HG02642 (cell line): ENCODE measurements at regions not wholly inside any gene's neighbourhood (a gene's known extent, or its start where the extent isn't known, plus 50 kb on each side); places are given as distances from the start of the nearest gene placed in this dataset.

Source experiments
- ATAC-seq: cut with Tn5 transposase; IDR thresholded peaks from one replicate; pipeline ENCODE4 v1.9.1; 2021; ENCODE audit warnings: mild to moderate bottlenecking; ENCODE audit not compliant: unreplicated experiment, poor library complexity

DNA sequence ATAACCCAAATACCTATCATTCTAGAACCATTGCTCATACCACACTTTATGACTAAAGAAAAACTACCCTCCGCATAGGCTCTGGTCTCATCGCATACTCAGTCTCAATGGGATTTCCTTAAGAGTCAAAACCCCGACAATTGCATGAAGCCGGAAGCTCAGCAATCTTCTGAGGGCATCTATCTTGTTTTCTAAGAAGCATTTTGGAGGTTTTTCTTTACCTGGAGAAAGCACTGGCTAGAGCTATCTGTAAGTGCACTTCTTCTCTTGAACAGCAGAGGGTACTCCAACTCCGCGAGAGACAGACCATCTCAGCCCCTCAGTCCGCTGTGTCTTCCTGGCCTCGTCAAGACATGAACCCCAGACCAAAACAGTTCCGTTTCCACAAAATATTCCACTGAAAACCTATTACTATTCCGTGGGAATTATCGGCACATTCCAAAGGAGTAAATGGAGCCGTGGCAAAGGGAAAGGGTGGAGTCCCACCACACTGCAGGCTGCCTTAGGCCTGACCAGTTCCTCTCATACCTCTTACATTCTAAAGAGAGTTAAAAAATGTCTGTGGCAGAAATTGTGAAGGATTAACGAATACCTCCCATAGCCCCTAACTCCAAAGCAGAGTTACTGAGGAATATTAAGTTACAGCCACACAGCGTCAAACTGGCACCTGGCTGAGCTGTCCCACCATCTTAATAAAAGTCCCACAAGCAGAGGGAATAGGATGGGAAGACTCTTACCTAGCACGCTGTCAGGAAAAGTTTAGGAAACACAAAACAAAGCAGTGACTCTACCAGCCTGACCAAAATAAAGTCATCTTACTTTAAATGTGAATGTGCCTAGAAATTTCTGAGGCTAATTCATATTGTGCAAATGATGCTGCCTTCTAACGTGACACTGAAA is 325.6 kb upstream of the VRK2 start:
- peak; percentile 99 for ATAC-seq

GRCh38 chr2:57725337-57725947 is 321.2 kb upstream of the VRK2 start:
- ATAC-seq = no peak

- ATAC-seq = peak; percentile 55
Observed at GRCh38 chr2:57726294-57726693, 320.3 kb upstream of the VRK2 start.

- ATAC-seq = no peak
Observed at GRCh38 chr2:57728691-57729090, 317.9 kb upstream of the VRK2 start.

- no peak for ATAC-seq
Observed at GRCh38 chr2:57733956-57734355, 312.6 kb upstream of the VRK2 start.

- no peak for ATAC-seq
Observed at GRCh38 chr2:57740891-57741290, 305.7 kb upstream of the VRK2 start.

DNA sequence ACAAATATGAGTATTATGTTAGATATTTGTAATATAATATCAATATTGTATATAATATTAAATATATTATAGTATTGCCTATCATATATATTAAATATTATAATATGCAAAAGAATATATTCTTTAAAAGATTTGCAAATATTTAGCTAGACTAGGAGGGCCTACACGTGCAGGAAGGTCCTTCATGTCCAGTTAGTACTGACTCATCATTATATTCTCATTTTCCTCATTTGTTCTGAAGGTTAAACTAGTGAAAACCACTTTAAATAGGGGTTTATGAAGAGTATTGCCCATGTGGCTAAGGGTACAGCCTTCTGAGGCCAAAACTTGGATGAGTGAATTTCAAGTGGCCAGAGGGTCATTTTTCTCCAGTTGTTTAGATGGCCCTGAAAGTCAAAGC is 293.0 kb upstream of the VRK2 start:
- ATAC-seq = no peak

DNA sequence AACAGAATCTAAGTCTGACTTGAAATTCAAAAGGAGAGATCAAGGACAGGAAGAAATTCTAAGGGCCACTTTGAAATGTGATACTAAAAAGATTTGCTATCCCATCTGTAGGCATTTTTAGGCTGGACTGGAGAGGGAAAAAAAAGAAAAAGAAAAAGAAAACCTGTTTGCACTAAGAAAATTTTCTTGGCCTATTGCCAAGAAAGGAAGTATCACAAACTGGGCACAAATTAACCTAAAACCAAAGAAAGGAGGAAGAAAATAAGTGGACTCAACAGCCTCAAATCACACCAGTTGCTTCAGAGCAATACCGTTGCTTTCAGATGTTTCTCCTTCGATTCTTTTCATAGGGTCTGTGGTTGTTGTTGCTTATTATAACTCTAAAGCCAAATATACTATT is 287.9 kb upstream of the VRK2 start:
- no peak for ATAC-seq

DNA sequence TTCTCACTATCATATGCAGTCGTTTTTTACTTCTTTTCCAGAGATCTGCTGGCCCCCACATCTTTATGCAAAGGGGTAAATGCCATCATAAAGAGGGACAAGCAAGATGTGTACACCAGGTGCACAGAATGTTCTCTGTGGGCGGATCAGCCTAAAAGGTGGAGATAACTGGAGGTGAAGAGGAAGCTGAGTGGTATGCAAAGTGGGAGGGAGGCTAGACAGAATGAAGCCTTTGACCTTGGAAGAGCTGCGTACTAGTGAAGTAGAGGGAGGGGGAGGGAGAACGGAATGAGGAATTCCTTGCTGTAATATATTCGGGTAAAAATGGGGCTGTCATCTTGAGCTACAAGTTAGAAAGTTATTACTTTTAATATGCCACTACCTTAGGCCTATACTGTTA is 287.5 kb upstream of the VRK2 start:
- no peak for ATAC-seq

DNA sequence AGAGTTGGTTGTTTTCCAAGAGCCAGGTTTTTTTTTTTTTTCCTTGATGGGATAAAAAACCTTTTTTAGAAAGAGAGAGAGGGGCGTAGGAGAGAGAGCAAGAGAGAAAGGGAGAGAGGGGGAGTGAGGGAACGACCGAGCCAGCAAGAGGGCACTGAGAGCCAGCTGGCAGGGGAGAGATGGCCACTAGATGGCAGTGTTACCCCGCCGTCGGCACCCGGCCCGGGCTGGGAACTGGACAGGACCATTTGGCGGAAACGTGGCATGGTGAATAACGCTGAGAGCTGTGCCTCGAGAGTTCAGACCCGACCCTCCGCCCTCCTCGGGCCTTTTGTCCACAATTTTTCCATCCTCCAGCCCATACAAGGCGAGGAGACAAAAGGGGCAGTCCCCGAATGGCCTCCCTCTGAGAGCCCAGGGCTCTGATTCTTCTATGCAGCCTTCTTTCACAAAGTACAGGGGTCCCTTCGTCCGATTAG is 286.7 kb upstream of the VRK2 start:
- peak; percentile 93 for ATAC-seq

DNA sequence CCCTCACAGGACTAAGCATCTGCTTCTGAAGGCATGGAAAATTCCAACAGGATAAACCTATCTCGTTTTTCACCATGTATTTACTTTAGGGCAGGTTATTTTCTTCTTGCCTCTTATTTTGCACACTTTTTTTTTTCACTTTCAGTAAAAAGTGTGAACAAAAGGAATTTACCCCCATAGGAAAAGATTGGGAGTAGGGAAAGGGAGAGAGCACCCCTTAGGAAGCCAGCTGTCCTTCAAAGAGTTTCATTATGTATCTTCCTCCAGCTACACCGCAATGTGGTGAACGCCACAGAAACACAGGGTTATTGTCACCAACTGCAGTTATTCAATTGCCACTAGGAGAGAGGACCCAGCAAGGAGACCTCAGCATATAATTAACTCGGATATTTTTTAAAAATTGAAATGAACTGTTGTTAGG is 286.2 kb upstream of the VRK2 start:
- peak; percentile 64 for ATAC-seq

DNA sequence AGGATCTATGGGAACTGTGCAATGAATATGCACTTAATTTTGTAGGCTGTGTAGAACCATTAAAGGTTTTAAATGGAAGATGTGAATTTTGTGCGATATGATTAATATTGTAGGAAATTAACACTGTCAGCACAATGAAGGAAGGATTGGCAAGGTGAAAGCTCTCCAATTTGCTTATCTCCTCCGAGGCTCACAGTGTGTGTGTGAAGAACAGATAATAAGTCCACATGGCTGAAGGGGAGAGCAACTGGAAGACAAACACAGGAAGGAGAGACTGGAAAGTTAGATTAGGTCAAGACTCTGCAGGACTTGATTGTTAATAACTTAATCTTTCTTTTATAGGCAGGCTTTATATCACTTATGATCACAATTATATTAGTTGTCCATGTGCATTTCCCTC is 269.7 kb upstream of the VRK2 start:
- ATAC-seq = no peak

DNA sequence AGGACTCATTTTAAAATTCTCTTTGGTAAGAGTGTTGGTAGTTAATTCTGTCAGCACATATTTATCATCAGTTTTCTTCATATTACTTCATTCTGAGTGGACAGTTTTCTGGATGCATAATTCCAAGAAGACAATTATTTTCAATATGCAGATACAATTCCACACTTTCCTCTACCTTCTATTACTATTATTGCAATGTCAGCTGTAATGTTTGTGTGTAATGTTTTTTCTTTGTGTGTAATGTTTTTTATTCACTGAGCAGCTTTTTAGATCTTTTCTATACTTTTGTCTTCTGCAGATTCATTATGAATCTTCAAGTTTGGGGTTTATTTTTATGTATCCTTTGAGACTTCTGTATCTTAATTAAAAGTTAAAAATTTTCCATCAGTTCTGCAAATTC is 264.0 kb upstream of the VRK2 start:
- no peak for ATAC-seq

DNA sequence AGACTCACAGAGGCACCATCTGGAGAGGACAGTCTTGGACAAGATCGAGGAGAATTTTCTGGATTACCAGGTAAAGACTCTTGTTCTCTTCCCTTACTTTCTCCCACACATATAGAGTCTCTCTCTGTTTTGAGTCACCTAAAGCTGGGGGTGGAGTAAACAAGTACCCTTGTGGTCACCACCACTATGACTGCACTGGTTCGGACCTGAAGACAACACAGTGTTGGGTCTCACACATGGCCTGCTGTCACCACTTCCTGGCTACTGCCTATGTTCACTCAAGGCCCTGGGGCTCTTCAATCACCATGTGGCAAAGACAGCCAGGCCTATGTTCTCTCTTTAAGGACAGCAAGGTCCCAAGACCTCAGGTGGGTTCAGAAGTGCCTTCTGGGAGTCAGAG is 253.3 kb upstream of the VRK2 start:
- ATAC-seq = no peak

- ATAC-seq = no peak
Observed at GRCh38 chr2:57796527-57796926, 250.1 kb upstream of the VRK2 start.

DNA sequence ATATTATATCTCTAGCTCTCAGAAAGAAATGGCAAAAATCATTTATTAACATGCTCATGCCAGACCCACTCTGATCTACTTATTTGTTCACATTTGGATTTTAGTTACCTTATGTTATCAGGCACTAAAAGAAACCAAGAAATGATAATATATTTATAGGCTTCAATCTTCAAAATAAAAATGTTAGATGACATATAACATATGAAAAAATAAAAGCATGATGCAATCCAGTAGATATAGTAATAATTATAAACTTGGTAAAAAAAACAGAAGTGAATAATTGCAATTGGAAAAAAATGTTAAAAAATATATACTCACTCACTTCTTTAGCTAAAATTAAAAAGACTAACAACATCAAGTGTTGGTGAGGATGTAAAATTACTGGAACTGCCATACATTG is 248.3 kb upstream of the VRK2 start:
- no peak for ATAC-seq

DNA sequence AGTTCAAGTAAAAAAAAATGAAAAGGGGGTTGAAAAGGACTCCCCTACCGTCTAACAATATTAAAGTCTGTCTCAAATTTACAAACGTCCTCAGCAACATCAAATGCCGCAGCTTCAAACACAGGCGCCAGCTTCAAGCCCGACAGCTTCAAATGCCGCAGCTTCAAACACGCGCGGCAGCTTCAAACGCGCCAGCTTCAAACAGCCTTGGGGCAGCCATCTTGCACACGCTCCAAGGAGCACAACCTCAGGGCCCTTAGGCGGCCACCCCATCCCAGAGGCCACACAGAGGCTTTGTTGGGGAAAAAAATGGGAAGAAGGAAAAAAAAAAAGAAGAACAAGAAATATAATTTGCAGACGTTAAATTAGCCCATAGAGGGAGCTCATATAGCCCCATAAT is 244.4 kb upstream of the VRK2 start:
- ATAC-seq = no peak

DNA sequence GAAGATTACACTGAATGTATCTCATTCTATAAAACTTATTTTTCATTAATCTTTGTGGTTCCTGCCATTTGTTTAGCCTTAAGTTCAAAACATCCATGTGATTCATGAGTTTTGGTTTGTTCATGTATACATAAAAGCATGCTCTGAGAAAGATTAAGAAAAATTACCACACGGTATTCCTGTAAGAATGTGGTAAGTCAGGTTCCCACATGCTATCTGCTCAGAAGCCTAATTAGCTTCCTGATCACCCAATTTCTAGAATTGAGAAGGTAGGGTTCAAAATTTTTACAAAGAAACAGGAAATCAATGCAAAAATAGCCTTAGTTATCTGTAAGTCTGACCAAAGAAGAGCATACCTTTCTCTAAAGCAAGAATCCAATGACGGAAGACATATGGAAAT is 241.6 kb upstream of the VRK2 start:
- ATAC-seq = no peak

- no peak for ATAC-seq
Observed at GRCh38 chr2:57806449-57806968, 240.1 kb upstream of the VRK2 start.

DNA sequence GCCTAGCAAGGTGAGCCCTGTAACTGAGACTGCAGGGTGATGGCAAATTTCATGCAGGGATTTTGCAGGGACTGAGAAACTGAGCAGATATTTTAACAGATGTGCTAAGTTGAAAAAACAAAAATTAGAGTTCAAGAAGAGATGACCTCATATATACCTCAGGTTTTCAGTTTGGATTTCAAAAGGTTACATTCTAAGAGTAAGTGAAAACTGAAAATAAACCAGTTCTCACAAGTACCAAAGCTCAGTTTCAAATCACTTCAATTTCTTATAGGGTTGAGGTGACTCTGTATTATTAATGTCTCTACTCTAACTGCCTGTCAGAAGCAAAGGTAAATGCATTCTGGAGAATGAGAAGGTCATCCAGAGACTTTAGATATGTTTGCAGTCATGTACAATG is 237.4 kb upstream of the VRK2 start:
- peak; percentile 93 for ATAC-seq

- no peak for ATAC-seq
Observed at GRCh38 chr2:57821088-57821487, 225.5 kb upstream of the VRK2 start.

DNA sequence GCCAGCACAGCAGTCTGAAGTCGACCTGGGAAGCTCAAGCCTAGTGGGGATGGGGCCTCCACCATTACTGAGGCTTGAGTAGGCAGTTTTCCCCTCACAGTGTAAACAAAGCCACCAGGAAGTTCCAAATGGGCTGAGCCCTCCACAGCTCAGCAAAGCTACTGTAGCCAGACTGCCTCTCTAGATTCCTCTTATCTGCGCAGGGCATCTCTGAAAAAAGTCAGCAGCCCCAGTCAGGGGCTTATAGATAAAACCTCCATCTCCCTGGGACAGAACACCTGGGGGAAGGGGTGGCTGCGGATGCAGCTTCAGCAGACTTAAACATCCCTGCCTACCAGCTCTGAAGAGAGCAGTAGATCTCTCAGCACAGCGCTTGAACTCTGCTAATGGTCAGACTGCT is 218.4 kb upstream of the VRK2 start:
- ATAC-seq = no peak
